ENCODE measurements at regions not wholly inside any gene's neighbourhood (a gene's known extent, or its start where the extent isn't known, plus 50 kb on each side); places are given as distances from the start of the nearest gene placed in this dataset.

- no peak for TF ChIP-seq CTCF (IDR thresholded peaks at IDR 0.05; ENCODE audit: low read length)
- no peak for TF ChIP-seq EZH2 (IDR thresholded peaks at IDR 0.05; ENCODE audit: borderline replicate concordance, low read length)
Measured at GRCh38 chr1:38579056-38579455, 280.5 kb downstream of the RRAGC start.

Measured in OCI-LY1 (cell line).